DOHH2 (cell line): ENCODE measurements at regions not wholly inside any gene's neighbourhood (a gene's known extent, or its start where the extent isn't known, plus 50 kb on each side); places are given as distances from the start of the nearest gene placed in this dataset.

Experiments
- EZH2phosphoT487 ChIP-seq: fragments of 200-600 bp; sonication (generic); IDR thresholded peaks from 2 replicates; pipeline ENCODE4 v1.6.1; 2017; ENCODE audit warnings: borderline replicate concordance, mild to moderate bottlenecking, antibody characterized with exemption, low read length, moderate library complexity, mixed read lengths
- TF ChIP-seq, protein P1 (sequence below): fragments of 200-600 bp; sonication (generic); IDR thresholded peaks from one replicate; pipeline ENCODE4 v1.5.1; 2014; ENCODE audit warnings: antibody characterized with exemption, mild to moderate bottlenecking, low read depth, low read length; ENCODE audit not compliant: poor library complexity, severe bottlenecking

DNA sequence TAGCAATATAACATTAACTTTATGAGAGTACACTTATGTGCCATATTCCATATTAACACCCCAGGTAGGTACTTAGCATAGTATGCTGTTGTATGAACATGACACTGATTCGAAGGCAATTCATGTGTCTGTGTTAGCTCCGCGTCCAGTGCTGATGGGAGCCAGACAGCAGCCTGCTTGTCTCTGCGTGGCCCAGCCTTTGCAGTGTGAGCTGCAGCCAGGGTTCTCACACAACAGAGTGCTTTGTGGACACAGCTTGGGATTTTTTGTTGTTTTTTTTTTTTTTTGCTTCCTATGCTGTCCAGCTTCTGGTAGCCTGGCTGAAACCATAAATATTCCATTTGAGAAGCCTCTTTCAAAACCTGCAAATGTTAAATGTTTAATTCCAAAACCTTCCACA, 350.9 kb downstream of the SMOC2 start:
- TF ChIP-seq, protein P1, sequence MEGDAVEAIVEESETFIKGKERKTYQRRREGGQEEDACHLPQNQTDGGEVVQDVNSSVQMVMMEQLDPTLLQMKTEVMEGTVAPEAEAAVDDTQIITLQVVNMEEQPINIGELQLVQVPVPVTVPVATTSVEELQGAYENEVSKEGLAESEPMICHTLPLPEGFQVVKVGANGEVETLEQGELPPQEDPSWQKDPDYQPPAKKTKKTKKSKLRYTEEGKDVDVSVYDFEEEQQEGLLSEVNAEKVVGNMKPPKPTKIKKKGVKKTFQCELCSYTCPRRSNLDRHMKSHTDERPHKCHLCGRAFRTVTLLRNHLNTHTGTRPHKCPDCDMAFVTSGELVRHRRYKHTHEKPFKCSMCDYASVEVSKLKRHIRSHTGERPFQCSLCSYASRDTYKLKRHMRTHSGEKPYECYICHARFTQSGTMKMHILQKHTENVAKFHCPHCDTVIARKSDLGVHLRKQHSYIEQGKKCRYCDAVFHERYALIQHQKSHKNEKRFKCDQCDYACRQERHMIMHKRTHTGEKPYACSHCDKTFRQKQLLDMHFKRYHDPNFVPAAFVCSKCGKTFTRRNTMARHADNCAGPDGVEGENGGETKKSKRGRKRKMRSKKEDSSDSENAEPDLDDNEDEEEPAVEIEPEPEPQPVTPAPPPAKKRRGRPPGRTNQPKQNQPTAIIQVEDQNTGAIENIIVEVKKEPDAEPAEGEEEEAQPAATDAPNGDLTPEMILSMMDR, result no peak
- TF ChIP-seq EZH2phosphoT487, result no peak
